ENCODE measurements at regions not wholly inside any gene's neighbourhood (a gene's known extent, or its start where the extent isn't known, plus 50 kb on each side); places are given as distances from the start of the nearest gene placed in this dataset.

- TF ChIP-seq ELK1 (CRISPR knock-in tag; IDR thresholded peaks at IDR 0.05): no peak
- no peak for TF ChIP-seq MYC (IDR thresholded peaks at IDR 0.05; ENCODE audit: low read depth, low read length)
- TF ChIP-seq MYC (CRISPR knock-in tag; IDR thresholded peaks at IDR 0.05; ENCODE audit: borderline replicate concordance, low read depth): no peak
- no peak for TF ChIP-seq IRF9 (tag; IDR thresholded peaks at IDR 0.05)
Measured at GRCh38 chr11:92917927-92918326, 51.5 kb upstream of the MTNR1B start.

Data from K562 (cell line).